SK-N-SH (cell line): ENCODE measurements at regions not wholly inside any gene's neighbourhood (a gene's known extent, or its start where the extent isn't known, plus 50 kb on each side); places are given as distances from the start of the nearest gene placed in this dataset.

Source experiments
- CTCF ChIA-PET: fragments of 300-600, 350-600 bp; formaldehyde crosslinking; extraction: SDS; loops from one replicate; lab custom pipeline; 2021; lab: Yijun Ruan, JAX
- POLR2A ChIA-PET: fragments of 350-600 bp; sonication (Branson Sonifier 250); formaldehyde crosslinking; extraction: SDS; loops from one replicate; lab custom pipeline; 2020; ENCODE audit warnings: antibody characterized with exemption, inconsistent platforms; lab: Yijun Ruan, JAX
- DNase-seq: peaks from one replicate; pipeline ENCODE4 v3.0.0; 2012
- H2AFZ ChIP-seq: fragments of 200-600 bp; sonication (generic); 2 replicates; pipeline ENCODE4 v1.8.1; 2016; ENCODE audit warnings: antibody characterized with exemption, mild to moderate bottlenecking, low read depth
- H3F3A ChIP-seq: fragments of 200-600 bp; sonication (generic); replicated peaks from 2 replicates; pipeline ENCODE3; 2016; ENCODE audit warnings: antibody characterized with exemption, mild to moderate bottlenecking; ENCODE audit not compliant: insufficient read depth
- H3K27ac ChIP-seq, 2 experiments: fragments of 200-500 bp in 1 of 2; fragments of 200-600 bp in 1 of 2; sonication (Bioruptor generic) in 1 of 2; sonication (generic), shearing (Covaris generic) in 1 of 2; 2 replicates each; pipeline versions ENCODE4 v1.5.1 to v1.6.1; 2014 to 2016; ENCODE audit warnings: low read depth in 2 of 2, inconsistent platforms in 1 of 2, low read length in 1 of 2, mild to moderate bottlenecking in 1 of 2, mixed read lengths in 1 of 2
- H3K27me3 ChIP-seq: fragments of 200-600 bp; sonication (generic), shearing (Covaris generic); 2 replicates; pipeline ENCODE4 v1.6.1; 2016; ENCODE audit warnings: mixed run types; ENCODE audit not compliant: insufficient read depth
- H3K36me3 ChIP-seq, 2 experiments: fragments of 200-500 bp in 1 of 2; fragments of 200-600 bp in 1 of 2; sonication (Bioruptor generic) in 1 of 2; sonication (generic) in 1 of 2; replicated peaks in 1 of 2; 2 replicates each; pipeline versions ENCODE3 to v1.5.1; 2014 to 2016; ENCODE audit warnings: low read length in 1 of 2, mild to moderate bottlenecking in 1 of 2; ENCODE audit not compliant: insufficient read depth in 2 of 2, control insufficient read depth in 1 of 2
- H3K4me1 ChIP-seq, 2 experiments: fragments of 200-500 bp in 1 of 2; fragments of 200-600 bp in 1 of 2; sonication (Bioruptor generic) in 1 of 2; sonication (generic), shearing (Covaris generic) in 1 of 2; 2 replicates each; pipeline versions ENCODE4 v1.5.1 to v1.6.1; 2014 to 2016; ENCODE audit warnings: low read depth in 1 of 2, low read length in 1 of 2, mixed run types in 1 of 2; ENCODE audit not compliant: insufficient read depth in 2 of 2, control insufficient read depth in 1 of 2
- H3K4me2 ChIP-seq: fragments of 200-600 bp; sonication (generic), shearing (Covaris generic); 2 replicates; pipeline ENCODE4 v1.6.1; 2017; ENCODE audit warnings: mixed run types
- H3K4me3 ChIP-seq, 2 experiments: fragments of 200-500 bp in 1 of 2; fragments of 200-600 bp in 1 of 2; sonication (Bioruptor generic) in 1 of 2; sonication (generic), shearing (Covaris generic) in 1 of 2; 2 replicates each; pipeline versions ENCODE4 v1.5.1 to v1.8.1; 2014 to 2016; ENCODE audit warnings: low read depth in 2 of 2, inconsistent platforms in 1 of 2, low read length in 1 of 2, mild to moderate bottlenecking in 1 of 2, mixed read lengths in 1 of 2, moderate library complexity in 1 of 2
- H3K79me2 ChIP-seq: fragments of 200-600 bp; sonication (generic); 2 replicates; pipeline ENCODE4 v1.8.1; 2017; ENCODE audit warnings: mild to moderate bottlenecking; ENCODE audit not compliant: insufficient read depth
- H3K9ac ChIP-seq: fragments of 200-600 bp; sonication (generic); 2 replicates; pipeline ENCODE4 v1.6.1; 2017; ENCODE audit warnings: mixed run types
- H3K9me2 ChIP-seq: fragments of 200-600 bp; sonication (generic); 2 replicates; pipeline ENCODE4 v1.6.1; 2017; ENCODE audit warnings: mixed run types
- H3K9me3 ChIP-seq: fragments of 200-600 bp; sonication (generic); 2 replicates; pipeline ENCODE4 v1.6.1; 2017; ENCODE audit warnings: mixed run types, mild to moderate bottlenecking, moderate library complexity
- H4K20me1 ChIP-seq: fragments of 200-600 bp; sonication (generic); 2 replicates; pipeline ENCODE4 v1.6.1; 2017; ENCODE audit warnings: mild to moderate bottlenecking, mixed run types; ENCODE audit not compliant: insufficient read depth
- CTCF ChIP-seq: fragments of 200-600 bp; sonication (generic); IDR thresholded peaks from 2 replicates; pipeline ENCODE4 v1.6.1; 2017; ENCODE audit warnings: antibody characterized with exemption, mild to moderate bottlenecking, moderate library complexity
- EP300 ChIP-seq, 2 experiments: IDR thresholded peaks; 2 replicates each; pipeline versions ENCODE4 v1.4.0 to v1.6.1; 2012; ENCODE audit warnings: borderline replicate concordance in 1 of 2, low read depth in 1 of 2, low read length in 1 of 2
- FOXJ3 ChIP-seq: sonication (generic); formaldehyde crosslinking; IDR thresholded peaks from 2 replicates; pipeline ENCODE4 v1.5.1; 2020; ENCODE audit warnings: mild to moderate bottlenecking, missing genetic modification reagents
- FOXM1 ChIP-seq: IDR thresholded peaks from 2 replicates; pipeline ENCODE4 v1.4.0; 2012; ENCODE audit warnings: low read depth, mild to moderate bottlenecking
- GATA2 ChIP-seq: sonication (generic); formaldehyde crosslinking; IDR thresholded peaks from 2 replicates; pipeline ENCODE4 v1.5.0; 2020; ENCODE audit warnings: mild to moderate bottlenecking, missing genetic modification reagents
- JUND ChIP-seq: IDR thresholded peaks from 2 replicates; pipeline ENCODE4 v1.4.0; 2012
- MAX ChIP-seq: IDR thresholded peaks from 2 replicates; pipeline ENCODE4 v1.4.0; 2012; ENCODE audit warnings: low read depth
- MXI1 ChIP-seq: IDR thresholded peaks from 2 replicates; pipeline ENCODE4 v1.6.1; 2012; ENCODE audit warnings: mild to moderate bottlenecking, low read depth, low read length, improper control_type of control experiment
- NFIC ChIP-seq: IDR thresholded peaks from 2 replicates; pipeline ENCODE4 v1.4.0; 2012; ENCODE audit warnings: borderline replicate concordance
- NRF1 ChIP-seq: IDR thresholded peaks from 2 replicates; pipeline ENCODE4 v1.6.1; 2012; ENCODE audit warnings: low read depth, mild to moderate bottlenecking, low read length
- PBX3 ChIP-seq: IDR thresholded peaks from 2 replicates; pipeline ENCODE4; 2012
- RCOR1 ChIP-seq: fragments of 150-350 bp; IDR thresholded peaks from 2 replicates; pipeline ENCODE4 v1.6.1; 2017; ENCODE audit warnings: antibody characterized with exemption, low read length
- RFX5 ChIP-seq: IDR thresholded peaks from 2 replicates; pipeline ENCODE4 v1.6.1; 2012; ENCODE audit warnings: mild to moderate bottlenecking, improper control_type of control experiment, low read length
- RXRA ChIP-seq: IDR thresholded peaks from 2 replicates; pipeline ENCODE4 v1.4.0; 2012; ENCODE audit warnings: low read depth, mild to moderate bottlenecking, borderline replicate concordance
- TCF12 ChIP-seq: IDR thresholded peaks from 2 replicates; pipeline ENCODE4 v1.4.0; 2012
- USF2 ChIP-seq: fragments of 150-350 bp; IDR thresholded peaks from 2 replicates; pipeline ENCODE4 v1.6.1; 2017; ENCODE audit warnings: antibody characterized with exemption, low read length, low read depth, borderline replicate concordance
- YY1 ChIP-seq: IDR thresholded peaks from 2 replicates; pipeline ENCODE4 v1.4.0; 2012; ENCODE audit warnings: low read depth, mild to moderate bottlenecking
- WGBS: methylation state at CpG from one replicate; pipeline ENCODE4 v1.1.6; 2017; ENCODE audit warnings: low lambda C conversion rate; 5-methylcytosine and 5-hydroxymethylcytosine counted together

- Histone ChIP-seq H3F3A (no peaks in the 10 kb centered on the region), H3K79me2 (no peaks in the 10 kb centered on the region)
- WGBS = 15% methylated on average over 3 of the region's 3 CpGs
- TF ChIP-seq GATA2 (CRISPR knock-in tag) = no peak
- no peak for TF ChIP-seq EP300 (IDR thresholded peaks at IDR 0.05; ENCODE audit: borderline replicate concordance in 1 of 2, low read depth in 1 of 2, low read length in 1 of 2)
- TF ChIP-seq NFIC = no peak
- no peak for TF ChIP-seq FOXJ3 (CRISPR knock-in tag)
- TF ChIP-seq MXI1 = no peak
- no peak for TF ChIP-seq RFX5
- TF ChIP-seq NRF1 = no peak
- no peak for TF ChIP-seq FOXM1
- no peak for TF ChIP-seq MAX
- no peak for TF ChIP-seq YY1
- no peak for TF ChIP-seq CTCF
- no peak for TF ChIP-seq RCOR1
- no peak for TF ChIP-seq RXRA
- no peak for TF ChIP-seq USF2
- TF ChIP-seq, all 33 proteins: peak for 0
- H3K9me3 ChIP-seq = no peaks in the 10 kb centered on the region
- no peak overlapping the region for H3K27ac ChIP-seq
- POLR2A ChIA-PET = no interaction called here
- no peak overlapping the region for H3K4me3 ChIP-seq
- no peaks in the 10 kb centered on the region for H3K4me1 ChIP-seq
- H3K9me2 ChIP-seq = no peaks in the 10 kb centered on the region
- H2AFZ ChIP-seq = no peak overlapping the region
- no peaks in the 10 kb centered on the region for H4K20me1 ChIP-seq
- no peak for DNase-seq
- H3K36me3 ChIP-seq = no peaks in the 10 kb centered on the region
- no peaks in the 10 kb centered on the region for H3K27me3 ChIP-seq
- H3K9ac ChIP-seq = no peak overlapping the region
- CTCF ChIA-PET = no interaction called here
- no peak overlapping the region for H3K4me2 ChIP-seq
These were observed 850.3 kb downstream of the GALC start for GRCh38 chr14:87142551-87143211.

GRCh38 chr14:87141801-87142200, 851.2 kb downstream of the GALC start:
- Histone ChIP-seq H3F3A (no peaks in the 10 kb centered on the region), H3K27me3 (no peaks in the 10 kb centered on the region), H3K4me1 (no peaks in the 10 kb centered on the region), H2AFZ (no peak overlapping the region), H3K27ac (no peak overlapping the region), H3K9me2 (no peaks in the 10 kb centered on the region), H3K9me3 (no peaks in the 10 kb centered on the region), H3K36me3 (no peaks in the 10 kb centered on the region), H3K4me2 (no peak overlapping the region), H3K9ac (no peak overlapping the region), H3K4me3 (no peak overlapping the region), H3K79me2 (no peaks in the 10 kb centered on the region), H4K20me1 (no peaks in the 10 kb centered on the region)
- ChIA-PET POLR2A (no interaction called here), CTCF (no interaction called here)
- DNase-seq = no peak
- TF ChIP-seq JUND = no peak
- no peak for TF ChIP-seq MXI1
- TF ChIP-seq USF2 = no peak
- TF ChIP-seq TCF12 = no peak
- TF ChIP-seq PBX3 = no peak
- no peak for TF ChIP-seq EP300 (IDR thresholded peaks at IDR 0.05; ENCODE audit: borderline replicate concordance in 1 of 2, low read depth in 1 of 2, low read length in 1 of 2)
- 0% methylated on average over 2 of the region's 2 CpGs for WGBS
